LNCaP clone FGC (cell line): ENCODE measurements at regions not wholly inside any gene's neighbourhood (a gene's known extent, or its start where the extent isn't known, plus 50 kb on each side); places are given as distances from the start of the nearest gene placed in this dataset.

Source experiments
- DNase-seq: peaks from one replicate; pipeline ENCODE4 v3.0.0-alpha.2; 2011; ENCODE audit warnings: low read depth
- H3K4me3 ChIP-seq: 2 replicates; pipeline ENCODE4 v1.5.1; 2011; ENCODE audit warnings: mild to moderate bottlenecking, low read depth, low read length, control low read depth
- CTCF ChIP-seq: IDR thresholded peaks from 2 replicates; pipeline ENCODE4 v1.5.1; 2012; ENCODE audit warnings: mild to moderate bottlenecking; ENCODE audit not compliant: control insufficient read depth, insufficient read depth; ENCODE audit errors: extremely low read depth

- no peak for TF ChIP-seq CTCF
Measured at GRCh38 chr10:65796472-65796871, 1129.4 kb upstream of the LRRTM3 start.

GRCh38 chr10:65798133-65798532, 1127.7 kb upstream of the LRRTM3 start:
- no peak for TF ChIP-seq CTCF
- H3K4me3 ChIP-seq: no peak overlapping the region
- no peak for DNase-seq

More at GRCh38 chr10:65796472-65796871, 1129.4 kb upstream of the LRRTM3 start:
- H3K4me3 ChIP-seq: no peak overlapping the region
- no peak for DNase-seq

DNA sequence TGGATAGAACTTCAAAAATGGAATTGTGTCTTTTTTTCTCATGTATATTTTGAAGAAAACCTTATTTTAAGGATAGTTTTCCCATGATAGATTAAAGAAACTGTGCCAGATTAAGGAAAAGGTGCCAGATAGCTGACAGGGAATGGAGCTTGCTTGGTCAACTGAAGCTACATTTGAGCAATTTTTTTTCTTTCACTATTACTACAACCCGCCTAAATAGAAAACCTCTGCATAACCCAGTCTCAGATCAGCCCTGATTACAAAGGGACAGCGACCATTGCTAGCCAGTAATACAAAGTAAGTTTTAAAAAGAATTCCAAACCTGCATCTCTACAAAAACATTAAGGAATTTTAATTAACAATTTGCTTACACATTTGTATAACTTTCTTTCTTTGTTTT, 1123.4 kb upstream of the LRRTM3 start:
- H3K4me3 ChIP-seq: no peak overlapping the region
- no peak for TF ChIP-seq CTCF
- DNase-seq: no peak

- no peak overlapping the region for H3K4me3 ChIP-seq
- DNase-seq: no peak
- no peak for TF ChIP-seq CTCF
Measured at GRCh38 chr10:65805511-65805910, 1120.3 kb upstream of the LRRTM3 start.

DNA sequence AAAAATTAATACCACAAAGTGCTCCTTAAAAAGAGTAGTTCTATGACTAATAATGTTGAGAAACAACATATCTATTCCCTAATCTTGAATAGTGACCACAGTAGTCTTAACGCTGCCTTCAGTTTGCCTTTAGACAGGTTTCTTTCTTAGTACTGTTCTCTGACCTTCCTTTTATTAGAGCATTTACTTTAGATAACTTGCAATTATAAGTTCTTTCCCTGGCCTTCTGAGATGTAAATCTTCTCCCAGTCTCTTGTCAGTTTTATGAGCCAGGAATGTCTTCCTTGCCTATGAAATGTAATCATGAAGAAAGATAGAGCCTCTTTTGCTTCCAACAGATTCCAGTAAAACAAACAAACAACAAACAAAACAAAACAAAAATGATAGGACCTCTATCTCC, 1119.8 kb upstream of the LRRTM3 start:
- no peak for TF ChIP-seq CTCF
- DNase-seq: no peak
- H3K4me3 ChIP-seq: no peak overlapping the region

DNA sequence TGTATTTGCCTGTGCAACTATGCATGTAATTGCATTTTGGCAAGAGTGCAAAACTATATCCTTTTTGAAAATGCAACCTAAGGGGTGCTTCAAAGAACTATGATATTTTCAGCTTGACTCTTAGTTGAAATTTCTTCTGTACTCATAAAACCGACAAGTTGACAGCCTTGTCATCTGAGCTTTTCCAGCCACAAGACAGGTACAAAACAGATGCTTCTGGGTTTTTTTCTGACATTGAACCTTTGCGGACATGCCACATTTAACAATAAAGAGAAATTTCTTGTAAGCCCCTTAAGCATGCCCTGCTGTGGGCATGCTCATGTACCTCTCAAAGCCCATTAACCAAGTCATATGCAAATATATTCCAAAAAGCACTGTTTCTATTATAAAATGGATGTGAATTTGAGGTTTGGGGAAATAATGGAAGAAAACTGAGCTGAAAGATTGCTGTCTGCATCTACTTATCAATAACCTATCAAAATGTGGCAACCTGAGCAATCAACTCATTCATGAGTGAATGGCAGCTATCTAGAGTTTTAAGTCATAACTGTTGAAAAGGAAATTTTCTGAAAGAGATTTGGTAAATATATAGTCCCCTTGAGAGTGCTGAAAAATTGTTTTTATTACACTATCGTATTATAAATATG, 1117.0 kb upstream of the LRRTM3 start:
- no peak for TF ChIP-seq CTCF
- no peak overlapping the region for H3K4me3 ChIP-seq
- no peak for DNase-seq

GRCh38 chr10:65811931-65812525, 1113.8 kb upstream of the LRRTM3 start:
- H3K4me3 ChIP-seq: no peak overlapping the region
- TF ChIP-seq CTCF: no peak
- DNase-seq: no peak
